ENCODE measurements at regions not wholly inside any gene's neighbourhood (a gene's known extent, or its start where the extent isn't known, plus 50 kb on each side); places are given as distances from the start of the nearest gene placed in this dataset.

- H3K27ac ChIP-seq (ENCODE audit: low read depth, low read length): no peak overlapping the region
- no peak overlapping the region for H3K4me3 ChIP-seq (ENCODE audit: low read depth in 1 of 2, low read length in 2 of 2)
- H3K4me1 ChIP-seq (ENCODE audit: control insufficient read depth in 1 of 2, insufficient read depth in 2 of 2, low read length in 2 of 2): no peaks in the 10 kb centered on the region
- peaks cover 36% of the 10 kb centered on the region in 2 donors for H3K9me3 ChIP-seq (ENCODE audit: control insufficient read depth in 1 of 2, low read length in 2 of 2)
- no peaks in the 10 kb centered on the region for H3K27me3 ChIP-seq (ENCODE audit: control insufficient read depth in 1 of 2, insufficient read depth in 2 of 2, low read length in 2 of 2)
- no peaks in the 10 kb centered on the region for H3K36me3 ChIP-seq (ENCODE audit: control insufficient read depth in 1 of 2, insufficient read depth in 2 of 2, low read length in 2 of 2)
- H3K9ac ChIP-seq (ENCODE audit: low read depth in 1 of 2, low read length in 2 of 2): no peak overlapping the region
Observed at GRCh38 chr6:39997101-39997635, 62.9 kb upstream of the MOCS1 start.

- no peaks in the 10 kb centered on the region for H3K4me1 ChIP-seq (ENCODE audit: control insufficient read depth in 1 of 2, insufficient read depth in 2 of 2, low read length in 2 of 2)
- no peaks in the 10 kb centered on the region for H3K36me3 ChIP-seq (ENCODE audit: control insufficient read depth in 1 of 2, insufficient read depth in 2 of 2, low read length in 2 of 2)
- no peak overlapping the region for H3K27ac ChIP-seq (ENCODE audit: low read depth, low read length)
- H3K4me3 ChIP-seq (ENCODE audit: low read depth in 1 of 2, low read length in 2 of 2): no peak overlapping the region
- H3K9ac ChIP-seq (ENCODE audit: low read depth in 1 of 2, low read length in 2 of 2): no peak overlapping the region
- peaks cover 36 to 37% of the 10 kb centered on the region in 2 donors for H3K9me3 ChIP-seq (ENCODE audit: control insufficient read depth in 1 of 2, low read length in 2 of 2)
- H3K27me3 ChIP-seq (ENCODE audit: control insufficient read depth in 1 of 2, insufficient read depth in 2 of 2, low read length in 2 of 2): no peaks in the 10 kb centered on the region
Observed at GRCh38 chr6:39995633-39996032, 61.4 kb upstream of the MOCS1 start.

- no peak overlapping the region for H3K4me3 ChIP-seq (ENCODE audit: low read depth in 1 of 2, low read length in 2 of 2)
- H3K9ac ChIP-seq (ENCODE audit: low read depth in 1 of 2, low read length in 2 of 2): no peak overlapping the region
- H3K9me3 ChIP-seq (ENCODE audit: control insufficient read depth in 1 of 2, low read length in 2 of 2): peaks cover 15 to 18% of the 10 kb centered on the region in 2 donors
- H3K36me3 ChIP-seq (ENCODE audit: control insufficient read depth in 1 of 2, insufficient read depth in 2 of 2, low read length in 2 of 2): no peaks in the 10 kb centered on the region
- no peak overlapping the region for H3K27ac ChIP-seq (ENCODE audit: low read depth, low read length)
- H3K4me1 ChIP-seq (ENCODE audit: control insufficient read depth in 1 of 2, insufficient read depth in 2 of 2, low read length in 2 of 2): no peaks in the 10 kb centered on the region
- no peaks in the 10 kb centered on the region for H3K27me3 ChIP-seq (ENCODE audit: control insufficient read depth in 1 of 2, insufficient read depth in 2 of 2, low read length in 2 of 2)
Observed at GRCh38 chr6:39992861-39993622, 58.8 kb upstream of the MOCS1 start.

All from duodenal mucosa (tissue), 2 donors.